Esophagus muscularis mucosa (tissue), 4 donors: ENCODE measurements at regions not wholly inside any gene's neighbourhood (a gene's known extent, or its start where the extent isn't known, plus 50 kb on each side); places are given as distances from the start of the nearest gene placed in this dataset.

Experiments
- DNase-seq: peaks from one replicate; pipeline ENCODE4 v3.0.0-alpha.2; 2017; ENCODE audit errors: extremely low spot score
- H3K27ac ChIP-seq, 4 donors: fragments of 200-600 bp; sonication (generic); replicated peaks in 1 of 4; 1 replicate in 3 of 4; 2 replicates in 1 of 4; pipeline ENCODE4 v1.5.1; 2016 to 2019; ENCODE audit warnings: mild to moderate bottlenecking in 1 of 4
- H3K27me3 ChIP-seq, 4 donors: fragments of 200-600 bp; sonication (generic); one replicate each; pipeline versions ENCODE4 v1.5.1 to v1.6.0; 2016 to 2019
- H3K36me3 ChIP-seq, 4 donors: fragments of 200-600 bp; sonication (generic); one replicate each; pipeline ENCODE4 v1.5.1; 2016 to 2019
- H3K4me1 ChIP-seq, 4 donors: fragments of 200-600 bp; sonication (generic); one replicate each; pipeline ENCODE4 v1.5.1; 2016 to 2019
- H3K4me3 ChIP-seq, 4 donors: fragments of 200-600 bp; sonication (generic); 1 replicate in 2 of 4; 2 replicates in 2 of 4; pipeline ENCODE4 v1.5.1; 2016 to 2019; ENCODE audit warnings: mild to moderate bottlenecking in 4 of 4, moderate library complexity in 1 of 4
- H3K9me3 ChIP-seq, 4 donors: fragments of 200-600 bp; sonication (generic); 1 replicate in 3 of 4; 2 replicates in 1 of 4; pipeline ENCODE4 v1.5.1; 2016 to 2019
- EP300 ChIP-seq: sonication (generic); formaldehyde crosslinking; IDR thresholded peaks from one replicate; pipeline ENCODE4 v1.6.1; 2017; ENCODE audit warnings: antibody characterized with exemption
- POLR2A ChIP-seq: fragments of 450-650 bp; IDR thresholded peaks from one replicate; pipeline ENCODE4 v1.6.1; 2017; ENCODE audit warnings: antibody characterized with exemption, moderate library complexity, mild to moderate bottlenecking, low read depth
- POLR2AphosphoS5 ChIP-seq, 2 donors: sonication (generic); formaldehyde crosslinking; IDR thresholded peaks; one replicate each; pipeline ENCODE4 v1.6.1; 2017; ENCODE audit warnings: antibody characterized with exemption in 2 of 2
- WGBS: methylation state at CpG from one replicate; pipeline ENCODE4 v1.1.5; 2018; 5-methylcytosine and 5-hydroxymethylcytosine counted together
- intact Hi-C: fragments of 100-400 bp; cut with DNase I; formaldehyde crosslinking; loops from one replicate; pipeline ENCODE4 v1.15.1; 2023
- TF ChIP-seq, protein P1 (sequence below), 3 experiments: fragments of 200-600 bp in 2 of 3; fragments of 450-650 bp in 1 of 3; sonication (generic) in 2 of 3; IDR thresholded peaks; one replicate each; pipeline ENCODE4 v1.5.1; 2017 to 2019; ENCODE audit warnings: antibody characterized with exemption in 3 of 3, mild to moderate bottlenecking in 2 of 3, moderate library complexity in 1 of 3

DNA sequence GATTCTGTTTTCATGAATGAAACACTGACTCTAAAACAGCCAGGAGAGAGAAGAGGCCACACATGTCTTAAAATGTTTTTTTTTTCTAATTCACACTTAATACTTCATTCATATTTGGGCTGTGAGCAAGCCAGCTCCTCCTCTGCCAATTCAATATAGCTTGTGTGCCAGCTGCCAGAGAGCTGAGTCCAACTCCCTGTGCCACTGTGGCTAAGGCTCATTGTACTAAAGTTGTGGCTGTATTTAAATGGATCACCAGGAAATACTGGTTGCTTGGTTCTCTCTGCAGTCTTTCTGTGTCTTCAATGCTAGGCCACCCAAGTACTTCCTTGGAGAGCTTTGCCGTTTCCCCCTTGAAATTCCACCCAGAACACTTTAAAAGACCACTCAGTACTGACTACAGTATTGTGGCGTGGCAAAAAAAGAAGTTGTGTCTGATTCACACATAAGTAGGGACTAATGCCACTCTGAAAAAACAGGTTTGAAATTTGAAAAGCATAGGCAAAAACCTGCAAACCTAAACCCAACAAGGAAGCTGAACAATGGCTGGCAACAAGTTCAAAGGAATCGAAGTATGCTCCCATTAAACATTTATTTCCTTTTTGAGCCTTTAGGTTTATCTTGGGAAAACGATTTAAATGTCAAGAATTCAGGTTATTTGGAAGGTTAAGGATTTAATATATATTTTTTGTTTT is 524.7 kb downstream of the DIPK2A start:
- Histone ChIP-seq H3K36me3 (no peaks in the 10 kb centered on the region), H3K27ac (no peak overlapping the region), H3K27me3 (no peaks in the 10 kb centered on the region), H3K4me1 (peaks cover 0 to 8% (median 0%) of the 10 kb centered on the region in 4 donors), H3K9me3 (no peaks in the 10 kb centered on the region), H3K4me3 (no peak overlapping the region)
- TF ChIP-seq POLR2AphosphoS5 (IDR thresholded peaks at IDR 0.05), result no peak
- TF ChIP-seq POLR2A, result no peak
- TF ChIP-seq EP300, result no peak
- TF ChIP-seq, protein P1, sequence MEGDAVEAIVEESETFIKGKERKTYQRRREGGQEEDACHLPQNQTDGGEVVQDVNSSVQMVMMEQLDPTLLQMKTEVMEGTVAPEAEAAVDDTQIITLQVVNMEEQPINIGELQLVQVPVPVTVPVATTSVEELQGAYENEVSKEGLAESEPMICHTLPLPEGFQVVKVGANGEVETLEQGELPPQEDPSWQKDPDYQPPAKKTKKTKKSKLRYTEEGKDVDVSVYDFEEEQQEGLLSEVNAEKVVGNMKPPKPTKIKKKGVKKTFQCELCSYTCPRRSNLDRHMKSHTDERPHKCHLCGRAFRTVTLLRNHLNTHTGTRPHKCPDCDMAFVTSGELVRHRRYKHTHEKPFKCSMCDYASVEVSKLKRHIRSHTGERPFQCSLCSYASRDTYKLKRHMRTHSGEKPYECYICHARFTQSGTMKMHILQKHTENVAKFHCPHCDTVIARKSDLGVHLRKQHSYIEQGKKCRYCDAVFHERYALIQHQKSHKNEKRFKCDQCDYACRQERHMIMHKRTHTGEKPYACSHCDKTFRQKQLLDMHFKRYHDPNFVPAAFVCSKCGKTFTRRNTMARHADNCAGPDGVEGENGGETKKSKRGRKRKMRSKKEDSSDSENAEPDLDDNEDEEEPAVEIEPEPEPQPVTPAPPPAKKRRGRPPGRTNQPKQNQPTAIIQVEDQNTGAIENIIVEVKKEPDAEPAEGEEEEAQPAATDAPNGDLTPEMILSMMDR (IDR thresholded peaks at IDR 0.05), result no peak
- DNase-seq, result no peak
- intact Hi-C loops, result no loop called here
- WGBS, result 65% methylated on average over 4 of the region's 4 CpGs

DNA sequence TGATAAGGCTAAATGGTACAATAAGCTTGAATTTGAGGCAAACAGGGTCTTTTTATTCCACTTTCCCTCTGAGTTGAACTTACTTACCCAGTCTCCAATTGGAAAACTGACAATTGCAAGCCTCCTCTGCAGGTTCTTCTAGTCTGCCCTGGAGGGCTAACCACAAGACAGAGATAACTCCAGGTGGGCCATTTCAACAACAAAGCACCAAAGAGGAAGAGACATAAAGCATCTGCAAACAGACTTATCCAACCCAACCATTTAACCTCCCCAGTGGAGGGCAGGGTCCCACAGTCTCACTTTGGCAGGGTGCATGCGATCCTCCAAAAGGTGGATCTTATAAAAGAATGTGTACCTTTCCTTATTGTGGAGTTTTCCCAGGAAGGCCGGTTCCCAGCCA is 525.8 kb downstream of the DIPK2A start:
- Histone ChIP-seq H3K27me3 (no peaks in the 10 kb centered on the region), H3K27ac (no peak overlapping the region), H3K4me1 (peaks cover 0 to 8% (median 0%) of the 10 kb centered on the region in 4 donors), H3K9me3 (no peaks in the 10 kb centered on the region), H3K36me3 (no peaks in the 10 kb centered on the region), H3K4me3 (no peak overlapping the region)
- DNase-seq, result no peak
- intact Hi-C loops, result no loop called here
- TF ChIP-seq, protein P1 (IDR thresholded peaks at IDR 0.05), result no peak
- no peak for TF ChIP-seq POLR2AphosphoS5 (IDR thresholded peaks at IDR 0.05)
- no peak for TF ChIP-seq POLR2A
- TF ChIP-seq EP300, result no peak
- WGBS, result 88% methylated on average over 2 of the region's 2 CpGs

DNA sequence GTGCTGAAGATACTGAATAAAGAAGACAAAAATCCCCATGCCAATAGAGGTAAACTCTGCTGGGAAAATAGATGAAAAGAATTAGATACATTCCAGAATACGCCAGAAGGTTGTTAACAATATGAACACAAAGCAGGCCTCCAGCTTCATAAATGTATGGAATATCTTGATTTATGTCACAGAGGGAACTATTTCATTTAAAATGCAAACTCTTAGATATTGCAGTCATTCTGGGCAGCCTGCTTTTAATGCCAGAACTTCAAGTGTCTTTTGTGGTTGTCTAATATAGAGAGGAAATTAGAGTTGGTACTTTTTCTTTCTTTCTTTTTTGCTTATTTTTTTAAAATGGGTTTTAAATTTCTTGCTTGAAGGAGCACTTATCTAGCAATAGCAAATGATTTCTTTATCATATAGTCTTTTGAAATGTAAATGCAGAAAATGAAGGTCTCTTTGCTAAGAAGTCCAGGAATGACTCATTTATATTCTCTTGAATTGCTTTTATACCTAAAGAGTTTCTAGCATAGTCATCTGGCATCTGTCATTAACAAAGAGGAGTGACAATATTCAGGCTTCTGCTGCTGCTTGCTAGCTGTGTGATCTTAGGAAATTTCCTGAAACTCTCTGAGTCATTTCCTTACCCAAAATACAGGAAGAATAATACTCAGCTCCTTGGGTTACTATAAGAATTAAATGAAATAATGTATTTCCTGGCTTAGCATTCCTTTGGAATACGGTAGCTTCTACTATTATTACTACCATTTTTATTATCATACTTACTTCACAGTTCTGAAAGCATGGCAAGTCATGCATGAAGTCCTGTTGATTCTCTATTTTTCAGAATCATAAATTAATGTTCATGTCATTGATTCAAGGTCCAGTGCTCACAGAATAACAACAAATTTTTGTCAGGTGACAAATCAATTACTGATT is 527.6 kb downstream of the DIPK2A start:
- H3K36me3 ChIP-seq, result no peaks in the 10 kb centered on the region
- intact Hi-C loops, result no loop called here
- H3K9me3 ChIP-seq, result no peaks in the 10 kb centered on the region
- no peaks in the 10 kb centered on the region for H3K27me3 ChIP-seq
- TF ChIP-seq POLR2A (no peak), EP300 (no peak), POLR2AphosphoS5 (IDR thresholded peaks at IDR 0.05) (no peak)
- TF ChIP-seq, protein P1 (IDR thresholded peaks at IDR 0.05), result no peak
- no peak overlapping the region for H3K4me3 ChIP-seq
- no peak for DNase-seq
- H3K4me1 ChIP-seq, result peaks cover 0 to 8% (median 0%) of the 10 kb centered on the region in 4 donors
- H3K27ac ChIP-seq, result no peak overlapping the region
- WGBS, result 73% methylated on average over 2 of the region's 2 CpGs

DNA sequence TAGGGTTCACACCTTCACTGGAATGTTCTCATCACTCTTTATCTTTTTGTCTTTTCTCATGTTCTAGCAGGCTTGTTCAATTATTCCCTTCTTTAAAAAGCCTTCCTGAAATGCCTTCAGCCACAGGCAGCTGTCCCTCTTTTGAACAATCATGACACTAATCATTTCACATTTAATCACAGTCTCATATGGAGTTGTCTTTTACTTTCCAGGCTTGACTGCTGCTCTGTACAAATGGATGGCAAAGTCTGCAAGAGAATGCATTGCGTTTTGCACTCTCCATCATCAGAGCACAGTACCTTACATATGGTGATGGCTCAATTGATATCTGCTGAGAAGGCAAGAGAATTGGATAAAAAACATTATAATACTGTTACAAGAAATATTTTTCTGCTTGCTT is 529.8 kb downstream of the DIPK2A start:
- Histone ChIP-seq H3K36me3 (no peaks in the 10 kb centered on the region), H3K27ac (no peak overlapping the region), H3K4me1 (peaks cover 0 to under 1% (median 0%) of the 10 kb centered on the region in 4 donors), H3K4me3 (no peak overlapping the region), H3K27me3 (no peaks in the 10 kb centered on the region), H3K9me3 (no peaks in the 10 kb centered on the region)
- TF ChIP-seq, protein P1 (IDR thresholded peaks at IDR 0.05), result no peak
- TF ChIP-seq POLR2AphosphoS5 (IDR thresholded peaks at IDR 0.05), result no peak
- TF ChIP-seq POLR2A, result no peak
- TF ChIP-seq EP300, result no peak
- intact Hi-C loops, result no loop called here
- no peak for DNase-seq
- 73% methylated on average over 1 of the region's 1 CpG for WGBS
